Spleen (tissue), 7 donors: ENCODE measurements at regions not wholly inside any gene's neighbourhood (a gene's known extent, or its start where the extent isn't known, plus 50 kb on each side); places are given as distances from the start of the nearest gene placed in this dataset.

ENCODE experiments used
- CTCF ChIP-seq, 11 experiments: fragments of 200-600 bp in 7 of 11; fragments of 450-650 bp in 4 of 11; sonication (generic) in 4 of 11; IDR thresholded peaks in 8 of 11; conservative IDR thresholded peaks in 3 of 11; 1 replicate in 7 of 11; 2 replicates in 4 of 11; pipeline versions ENCODE4 v1.4.0 to v1.8.0; 2016 to 2021; ENCODE audit warnings: antibody characterized with exemption in 11 of 11, inconsistent platforms in 4 of 11, mild to moderate bottlenecking in 1 of 11
- POLR2A ChIP-seq, 3 donors: fragments of 450-650 bp; IDR thresholded peaks; one replicate each; pipeline ENCODE4 v1.5.1; 2017; ENCODE audit warnings: antibody characterized with exemption in 3 of 3, mild to moderate bottlenecking in 1 of 3
- POLR2AphosphoS5 ChIP-seq, 3 donors: sonication (generic); formaldehyde crosslinking; IDR thresholded peaks; one replicate each; pipeline ENCODE4 v1.5.1; 2017; ENCODE audit warnings: antibody characterized with exemption in 3 of 3
- donor health status: DM: no; HTN: no; CAD: no; lungs with moderate emphysema.
- donor health status: DM: no; HTN: no; CAD: no.
- donor health status: DM: no; HTN: no; CAD: no.

- TF ChIP-seq POLR2AphosphoS5 (IDR thresholded peaks at IDR 0.05) (no peak), CTCF (IDR thresholded peaks at IDR 0.05 in 8 of 11, conservative IDR thresholded peaks at IDR 0.05 in 3 of 11) (no peak), POLR2A (IDR thresholded peaks at IDR 0.05) (no peak)
Observed at GRCh38 chr15:20645956-20646355, 104.4 kb upstream of the GOLGA6L6 start.
